Cardiac septum (tissue), 1 donor: ENCODE measurements at regions not wholly inside any gene's neighbourhood (a gene's known extent, or its start where the extent isn't known, plus 50 kb on each side); places are given as distances from the start of the nearest gene placed in this dataset.

Source experiments
- DNase-seq: peaks from one replicate; pipeline ENCODE4 v3.0.0-alpha.2; 2020; ENCODE audit warnings: low spot score
- intact Hi-C: fragments of 100-400 bp; cut with DNase I; formaldehyde crosslinking; loops from one replicate; pipeline ENCODE4 v1.14.0; 2022
- donor health status: DM: no; HTN: no; CAD: no.

- intact Hi-C loops, result no loop called here
- no peak for DNase-seq
Measured at GRCh38 chr9:73597771-73598170, 446.1 kb downstream of the ANXA1 start.

GRCh38 chr9:73609381-73609780 lies 457.7 kb downstream of the ANXA1 start:
- DNase-seq, result no peak
- intact Hi-C loops, result no loop called here

DNA sequence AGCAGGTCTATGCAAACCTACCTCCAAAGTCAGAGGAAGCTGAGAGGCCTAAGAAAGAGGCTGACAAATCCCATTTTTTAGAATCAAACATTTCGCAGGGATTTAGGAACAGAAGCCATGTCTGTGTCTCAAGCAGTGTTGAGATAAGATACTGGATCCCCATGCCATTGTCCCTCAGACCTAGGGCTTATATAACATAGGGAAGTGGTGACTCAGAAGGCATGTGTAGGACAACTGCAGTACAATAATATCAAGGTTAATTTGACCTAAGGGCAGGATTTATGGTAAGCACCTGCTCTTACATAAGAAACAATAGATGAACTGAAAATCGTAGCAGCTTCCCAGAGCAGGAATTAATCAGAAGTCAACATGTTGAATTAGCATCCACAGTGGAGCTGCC lies 459.4 kb downstream of the ANXA1 start:
- intact Hi-C loops, result no loop called here
- DNase-seq, result no peak

DNA sequence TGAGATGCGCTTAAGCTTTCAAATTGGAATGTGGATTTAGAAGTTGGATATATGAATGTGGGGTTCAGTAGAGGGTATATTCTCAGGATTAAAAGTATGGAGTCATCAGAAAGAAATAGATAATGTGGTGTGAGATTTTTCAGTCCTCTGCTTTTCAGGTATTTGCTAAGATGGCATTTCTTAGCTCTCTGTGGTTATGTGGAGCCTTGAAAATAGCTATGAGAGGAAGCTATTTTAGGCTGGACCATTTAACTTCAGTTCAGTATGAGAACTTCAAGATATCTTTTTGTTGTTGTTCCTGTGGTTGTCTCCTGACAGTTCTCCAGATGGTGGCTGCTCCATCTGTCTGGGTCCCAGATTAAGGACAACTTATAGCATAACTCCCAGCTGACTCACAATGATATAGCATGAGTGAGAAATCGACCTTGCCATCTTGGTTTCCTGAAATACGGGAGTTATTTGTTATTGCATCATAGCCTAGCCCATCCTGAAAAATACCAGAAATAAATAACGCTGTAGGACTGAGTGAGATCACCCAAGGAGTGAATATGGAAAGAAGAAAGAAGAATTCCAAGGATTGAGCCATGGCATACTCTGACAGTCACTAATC lies 461.5 kb downstream of the ANXA1 start:
- intact Hi-C loops, result no loop called here
- no peak for DNase-seq

DNA sequence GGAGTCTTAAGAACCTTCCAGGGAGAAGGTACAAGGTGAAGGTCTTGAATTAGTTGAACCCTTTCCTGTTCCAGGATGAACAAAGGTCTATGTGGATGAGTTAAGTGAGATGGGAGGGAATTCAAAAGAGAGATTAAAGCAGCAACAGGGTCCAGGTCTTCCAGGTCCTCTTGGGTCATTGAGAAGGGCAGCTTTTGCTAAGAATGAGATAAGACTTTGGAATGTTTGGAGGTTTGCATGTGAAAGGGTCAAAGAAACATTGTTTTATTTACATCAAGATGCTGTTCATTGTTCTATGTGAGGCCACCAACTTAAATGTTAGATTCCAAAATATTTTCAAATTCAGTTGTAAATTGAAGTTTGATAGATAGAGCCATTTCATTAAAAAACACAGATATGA lies 463.9 kb downstream of the ANXA1 start:
- intact Hi-C loops, result no loop called here
- DNase-seq, result no peak

- no peak for DNase-seq
- intact Hi-C loops, result no loop called here
Measured at GRCh38 chr9:73617586-73617985, 465.9 kb downstream of the ANXA1 start.

DNA sequence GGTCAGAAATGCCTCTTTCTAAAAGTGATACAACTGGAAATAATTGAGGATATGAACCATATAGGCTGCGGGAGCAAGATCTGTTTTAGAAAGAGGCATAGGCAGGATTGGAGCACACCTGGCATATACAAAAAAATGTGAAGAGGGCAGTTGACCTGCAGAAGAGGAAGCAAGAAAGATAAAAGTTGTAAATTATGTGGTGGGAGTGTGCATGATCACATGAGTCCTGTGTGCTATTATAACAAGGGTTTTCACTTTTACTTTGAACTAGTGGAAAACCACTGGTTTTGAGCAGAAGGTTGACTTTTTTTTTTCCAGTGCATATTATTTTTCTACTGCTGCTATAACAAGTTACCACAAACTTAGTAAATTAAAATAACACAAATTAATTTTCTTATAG lies 489.3 kb downstream of the ANXA1 start:
- intact Hi-C loops, result no loop called here
- DNase-seq, result no peak

DNA sequence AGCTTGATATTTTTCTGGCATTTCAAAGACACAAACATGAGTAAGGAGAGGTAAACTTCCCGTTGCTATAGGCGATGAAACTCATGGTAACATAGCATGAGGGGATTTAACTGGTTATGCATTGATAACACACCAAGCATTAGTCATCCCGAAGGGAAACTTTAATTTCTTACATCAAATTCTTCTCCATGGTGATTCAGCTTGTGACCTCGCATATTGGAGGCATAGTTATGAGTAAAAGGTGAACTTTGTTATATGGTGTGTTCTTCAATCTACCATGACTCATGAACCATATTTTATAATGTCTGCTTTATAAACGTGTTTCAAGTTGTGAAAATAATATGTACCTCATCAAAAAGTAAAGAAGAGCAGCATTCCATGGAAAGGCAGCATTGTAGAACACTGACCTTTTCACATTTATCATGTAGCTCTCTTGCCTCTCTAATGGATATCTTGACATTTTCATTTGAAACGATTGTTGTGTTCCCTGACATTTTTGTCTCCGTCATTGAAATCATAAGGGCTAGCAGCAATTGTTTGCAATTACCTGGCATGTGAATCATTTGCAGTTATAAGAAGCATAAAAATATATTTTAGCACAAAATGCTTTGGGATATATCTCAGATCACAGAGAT lies 491.8 kb downstream of the ANXA1 start:
- intact Hi-C loops, result no loop called here
- DNase-seq, result no peak

DNA sequence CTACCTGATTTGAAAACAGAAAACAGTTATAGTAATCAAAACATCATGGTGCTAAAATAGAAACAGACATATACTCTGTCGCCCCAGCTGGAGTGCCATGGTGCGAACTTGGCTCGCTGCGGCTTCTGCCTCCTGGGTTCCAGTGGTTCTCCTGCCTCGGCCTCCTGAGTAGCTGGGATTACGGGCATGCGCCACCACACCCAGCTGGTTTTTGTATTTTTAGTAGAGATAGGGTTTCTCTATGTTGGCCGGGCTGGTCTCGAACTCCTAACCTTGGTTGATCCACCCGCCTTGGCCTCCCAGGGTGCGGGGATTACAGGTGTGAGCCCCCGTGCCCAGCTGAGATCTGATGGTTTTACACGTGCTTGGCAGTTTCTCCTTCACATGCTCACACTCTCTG lies 495.9 kb downstream of the ANXA1 start:
- intact Hi-C loops, result no loop called here
- DNase-seq, result no peak

GRCh38 chr9:73649552-73649951 lies 497.9 kb downstream of the ANXA1 start:
- intact Hi-C loops, result no loop called here

GRCh38 chr9:73655363-73655762 lies 503.7 kb downstream of the ANXA1 start:
- intact Hi-C loops, result no loop called here

More at GRCh38 chr9:73649552-73649951, 497.9 kb downstream of the ANXA1 start:
- no peak for DNase-seq

GRCh38 chr9:73655831-73656230 lies 504.2 kb downstream of the ANXA1 start:
- no peak for DNase-seq
- intact Hi-C loops, result no loop called here

More at GRCh38 chr9:73655363-73655762, 503.7 kb downstream of the ANXA1 start:
- DNase-seq, result no peak

DNA sequence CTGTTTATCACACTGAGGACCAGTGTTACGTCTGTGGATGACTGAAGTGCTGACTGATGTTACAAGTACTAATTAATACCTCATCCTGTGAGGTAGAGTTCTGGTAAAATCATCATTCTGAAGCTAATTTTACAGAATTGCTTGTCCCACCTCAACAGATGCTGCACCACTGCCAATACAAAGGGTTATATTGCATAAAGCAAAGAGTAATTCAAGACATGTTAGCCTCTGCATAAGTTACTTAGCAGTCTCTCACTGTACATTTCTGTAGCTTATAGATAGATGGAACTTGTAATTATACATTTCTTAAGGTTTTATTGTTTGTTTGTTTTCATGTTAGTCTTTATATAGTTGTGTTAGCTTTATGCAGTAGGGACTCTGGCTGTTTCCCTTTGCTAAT lies 513.6 kb downstream of the ANXA1 start:
- intact Hi-C loops, result no loop called here
- DNase-seq, result no peak

DNA sequence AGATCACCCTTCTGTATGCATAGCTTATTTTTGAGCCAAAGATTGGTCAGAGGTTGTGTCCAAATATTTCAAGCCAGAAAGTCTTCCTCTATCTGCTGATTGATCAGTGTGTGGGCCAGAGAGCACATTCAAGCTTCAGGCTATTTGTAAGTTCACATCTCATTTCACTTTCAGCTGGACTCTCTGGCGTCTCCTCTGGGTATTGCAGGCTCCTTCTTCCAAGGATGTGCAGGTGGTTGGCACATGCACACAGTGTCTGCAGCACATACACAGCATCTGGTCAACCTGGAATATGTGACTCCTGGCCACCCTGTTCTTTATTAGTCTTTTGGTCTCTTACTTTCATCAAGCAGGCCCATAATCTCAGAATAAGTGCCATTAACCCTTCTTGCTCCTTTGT lies 516.1 kb downstream of the ANXA1 start:
- intact Hi-C loops, result no loop called here
- DNase-seq, result no peak

- intact Hi-C loops, result no loop called here
- no peak for DNase-seq
Measured at GRCh38 chr9:73680831-73681230, 529.2 kb downstream of the ANXA1 start.

GRCh38 chr9:73682789-73683188 lies 531.1 kb downstream of the ANXA1 start:
- DNase-seq, result no peak

GRCh38 chr9:73683862-73684591 lies 532.4 kb downstream of the ANXA1 start:
- intact Hi-C loops, result no loop called here
- no peak for DNase-seq

More at GRCh38 chr9:73682789-73683188, 531.1 kb downstream of the ANXA1 start:
- intact Hi-C loops, result no loop called here

DNA sequence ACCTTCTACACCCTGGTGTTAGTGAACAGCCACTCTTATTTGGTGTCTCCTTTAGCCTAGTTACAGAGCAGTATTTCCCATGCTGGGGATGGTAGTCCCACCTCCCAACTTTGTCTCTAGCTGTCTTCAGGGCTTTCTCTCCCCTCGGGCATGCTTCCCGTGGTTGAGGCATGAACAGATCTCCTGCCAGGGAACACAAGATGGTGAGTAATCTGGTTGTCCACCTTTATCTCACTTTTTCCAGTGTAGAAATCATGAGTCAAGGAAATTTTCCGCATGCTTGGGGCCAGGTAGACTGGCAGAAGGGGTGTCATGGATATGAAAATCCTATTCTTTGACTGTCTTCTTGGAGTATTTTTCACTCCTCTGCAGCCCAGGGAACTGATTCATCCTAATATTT lies 532.9 kb downstream of the ANXA1 start:
- intact Hi-C loops, result no loop called here
- no peak for DNase-seq

GRCh38 chr9:73685786-73686185 lies 534.1 kb downstream of the ANXA1 start:
- intact Hi-C loops, result no loop called here
- DNase-seq, result no peak

GRCh38 chr9:73689051-73689870 lies 537.6 kb downstream of the ANXA1 start:
- no peak for DNase-seq
- intact Hi-C loops, result no loop called here
